ENCODE measurements at regions not wholly inside any gene's neighbourhood (a gene's known extent, or its start where the extent isn't known, plus 50 kb on each side); places are given as distances from the start of the nearest gene placed in this dataset.

- DNase-seq = no peak
- intact Hi-C loops (cut with DNase I; ENCODE audit: low total_unique reads) = no loop called here
- no peaks in the 10 kb centered on the region for H3K4me1 ChIP-seq
- no peaks in the 10 kb centered on the region for H3K36me3 ChIP-seq
- TF ChIP-seq POLR2A (IDR thresholded peaks at IDR 0.05) = no peak
- TF ChIP-seq, protein P1, sequence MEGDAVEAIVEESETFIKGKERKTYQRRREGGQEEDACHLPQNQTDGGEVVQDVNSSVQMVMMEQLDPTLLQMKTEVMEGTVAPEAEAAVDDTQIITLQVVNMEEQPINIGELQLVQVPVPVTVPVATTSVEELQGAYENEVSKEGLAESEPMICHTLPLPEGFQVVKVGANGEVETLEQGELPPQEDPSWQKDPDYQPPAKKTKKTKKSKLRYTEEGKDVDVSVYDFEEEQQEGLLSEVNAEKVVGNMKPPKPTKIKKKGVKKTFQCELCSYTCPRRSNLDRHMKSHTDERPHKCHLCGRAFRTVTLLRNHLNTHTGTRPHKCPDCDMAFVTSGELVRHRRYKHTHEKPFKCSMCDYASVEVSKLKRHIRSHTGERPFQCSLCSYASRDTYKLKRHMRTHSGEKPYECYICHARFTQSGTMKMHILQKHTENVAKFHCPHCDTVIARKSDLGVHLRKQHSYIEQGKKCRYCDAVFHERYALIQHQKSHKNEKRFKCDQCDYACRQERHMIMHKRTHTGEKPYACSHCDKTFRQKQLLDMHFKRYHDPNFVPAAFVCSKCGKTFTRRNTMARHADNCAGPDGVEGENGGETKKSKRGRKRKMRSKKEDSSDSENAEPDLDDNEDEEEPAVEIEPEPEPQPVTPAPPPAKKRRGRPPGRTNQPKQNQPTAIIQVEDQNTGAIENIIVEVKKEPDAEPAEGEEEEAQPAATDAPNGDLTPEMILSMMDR (IDR thresholded peaks at IDR 0.05) = no peak
- H3K27ac ChIP-seq = no peak overlapping the region
- no peaks in the 10 kb centered on the region for H3K27me3 ChIP-seq
- H3K4me3 ChIP-seq = no peak overlapping the region
- H3K9me3 ChIP-seq = peaks cover 0 to 4% of the 10 kb centered on the region in 2 donors
Measured at GRCh38 chrX:74147439-74147838, 156.5 kb upstream of the ZCCHC13 start.

DNA sequence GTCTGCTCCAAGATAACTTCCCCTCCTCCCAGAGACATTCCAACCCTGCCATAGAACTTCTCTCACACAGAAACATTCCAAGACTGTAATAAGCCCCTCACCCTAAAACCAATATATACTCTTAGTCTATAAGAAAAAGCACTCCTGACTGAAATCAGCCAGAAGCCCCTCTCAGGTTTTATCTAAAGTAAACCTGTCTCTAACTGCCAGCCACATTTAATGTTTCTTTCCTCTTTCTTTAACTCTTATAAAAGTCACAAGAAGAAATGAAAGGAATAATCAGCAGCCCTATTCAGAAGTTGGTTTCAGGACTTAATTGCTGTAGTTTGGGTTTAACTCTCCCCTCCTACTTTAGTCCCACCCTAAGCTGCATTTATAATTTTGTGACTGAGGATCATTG, 165.0 kb upstream of the ZCCHC13 start:
- H3K4me1 ChIP-seq = no peaks in the 10 kb centered on the region
- no peak overlapping the region for H3K4me3 ChIP-seq
- no peaks in the 10 kb centered on the region for H3K27me3 ChIP-seq
- TF ChIP-seq, protein P1 (IDR thresholded peaks at IDR 0.05) = no peak
- no peak for TF ChIP-seq POLR2A (IDR thresholded peaks at IDR 0.05)
- intact Hi-C loops (cut with DNase I; ENCODE audit: low total_unique reads) = no loop called here
- no peak overlapping the region for H3K27ac ChIP-seq
- DNase-seq = no peak
- H3K9me3 ChIP-seq = no peaks in the 10 kb centered on the region
- H3K36me3 ChIP-seq = no peaks in the 10 kb centered on the region

GRCh38 chrX:74133156-74133796, 170.7 kb upstream of the ZCCHC13 start:
- Histone ChIP-seq H3K4me3 (no peak overlapping the region), H3K27ac (no peak overlapping the region), H3K9me3 (no peaks in the 10 kb centered on the region), H3K27me3 (no peaks in the 10 kb centered on the region), H3K36me3 (no peaks in the 10 kb centered on the region), H3K4me1 (no peaks in the 10 kb centered on the region)
- peak in 1 of 2 donors; percentile 29 for DNase-seq
- TF ChIP-seq, protein P1 (IDR thresholded peaks at IDR 0.05) = peak; percentile 78 to 81 (median 79)
- TF ChIP-seq POLR2A (IDR thresholded peaks at IDR 0.05) = no peak
- intact Hi-C loops (cut with DNase I; ENCODE audit: low total_unique reads) = no loop called here

- H3K9me3 ChIP-seq = no peaks in the 10 kb centered on the region
- DNase-seq = no peak
- H3K4me3 ChIP-seq = no peak overlapping the region
- H3K27me3 ChIP-seq = no peaks in the 10 kb centered on the region
- TF ChIP-seq, protein P1 (IDR thresholded peaks at IDR 0.05) = no peak
- TF ChIP-seq POLR2A (IDR thresholded peaks at IDR 0.05) = no peak
- no peak overlapping the region for H3K27ac ChIP-seq
- no peaks in the 10 kb centered on the region for H3K4me1 ChIP-seq
- intact Hi-C loops (cut with DNase I; ENCODE audit: low total_unique reads) = no loop called here
- no peaks in the 10 kb centered on the region for H3K36me3 ChIP-seq
Measured at GRCh38 chrX:74132280-74132679, 171.7 kb upstream of the ZCCHC13 start.

- intact Hi-C loops (cut with DNase I; ENCODE audit: low total_unique reads) = no loop called here
- Histone ChIP-seq H3K4me1 (no peaks in the 10 kb centered on the region), H3K4me3 (no peak overlapping the region), H3K27me3 (no peaks in the 10 kb centered on the region), H3K9me3 (no peaks in the 10 kb centered on the region), H3K36me3 (no peaks in the 10 kb centered on the region), H3K27ac (no peak overlapping the region)
- DNase-seq = no peak
- TF ChIP-seq, protein P1 (IDR thresholded peaks at IDR 0.05) = no peak
- no peak for TF ChIP-seq POLR2A (IDR thresholded peaks at IDR 0.05)
Measured at GRCh38 chrX:74119016-74119910, 184.7 kb upstream of the ZCCHC13 start.
